HG02610 (cell line): ENCODE measurements at regions not wholly inside any gene's neighbourhood (a gene's known extent, or its start where the extent isn't known, plus 50 kb on each side); places are given as distances from the start of the nearest gene placed in this dataset.

Source experiments
- ATAC-seq: cut with Tn5 transposase; IDR thresholded peaks from one replicate; pipeline ENCODE4 v1.9.1; 2021; ENCODE audit warnings: mild to moderate bottlenecking, moderate library complexity; ENCODE audit not compliant: unreplicated experiment

- no peak for ATAC-seq
Observed at GRCh38 chr18:45518311-45519155, 96.7 kb upstream of the SLC14A2 start.

GRCh38 chr18:45519411-45520280 lies 95.6 kb upstream of the SLC14A2 start:
- no peak for ATAC-seq

- no peak for ATAC-seq
Observed at GRCh38 chr18:45521136-45521535, 94.1 kb upstream of the SLC14A2 start.

GRCh38 chr18:45521777-45522176 lies 93.5 kb upstream of the SLC14A2 start:
- no peak for ATAC-seq

- ATAC-seq, result no peak
Observed at GRCh38 chr18:45522371-45522770, 92.9 kb upstream of the SLC14A2 start.

GRCh38 chr18:45525301-45525700 lies 90.0 kb upstream of the SLC14A2 start:
- no peak for ATAC-seq

- ATAC-seq, result no peak
Observed at GRCh38 chr18:45526114-45526841, 89.0 kb upstream of the SLC14A2 start.

GRCh38 chr18:45527891-45528290 lies 87.4 kb upstream of the SLC14A2 start:
- ATAC-seq, result no peak

GRCh38 chr18:45528712-45529336 lies 86.5 kb upstream of the SLC14A2 start:
- no peak for ATAC-seq

GRCh38 chr18:45538444-45538843 lies 76.8 kb upstream of the SLC14A2 start:
- ATAC-seq, result no peak

GRCh38 chr18:45539491-45539891 lies 75.8 kb upstream of the SLC14A2 start:
- no peak for ATAC-seq

GRCh38 chr18:45540125-45540524 lies 75.2 kb upstream of the SLC14A2 start:
- no peak for ATAC-seq

GRCh38 chr18:45541421-45541820 lies 73.9 kb upstream of the SLC14A2 start:
- ATAC-seq, result no peak

- ATAC-seq, result no peak
Observed at GRCh38 chr18:45542043-45542442, 73.2 kb upstream of the SLC14A2 start.

- no peak for ATAC-seq
Observed at GRCh38 chr18:45547910-45548309, 67.4 kb upstream of the SLC14A2 start.

GRCh38 chr18:45548614-45549013 lies 66.7 kb upstream of the SLC14A2 start:
- no peak for ATAC-seq

- no peak for ATAC-seq
Observed at GRCh38 chr18:45549290-45549689, 66.0 kb upstream of the SLC14A2 start.

- no peak for ATAC-seq
Observed at GRCh38 chr18:45551142-45551815, 64.0 kb upstream of the SLC14A2 start.

- ATAC-seq, result no peak
Observed at GRCh38 chr18:45553723-45554388, 61.4 kb upstream of the SLC14A2 start.

- ATAC-seq, result no peak
Observed at GRCh38 chr18:45554389-45554737, 60.9 kb upstream of the SLC14A2 start.
